PC-3 (cell line): ENCODE measurements at regions not wholly inside any gene's neighbourhood (a gene's known extent, or its start where the extent isn't known, plus 50 kb on each side); places are given as distances from the start of the nearest gene placed in this dataset.

Source experiments
- ATAC-seq: fragments of 200-7000 bp; cut with Tn5 transposase; 2 replicates; pipeline ENCODE4 v1.9.1; 2020; ENCODE audit warnings: mild to moderate bottlenecking, moderate library complexity
- BruUV-seq: library from RNA; stranded (reverse); fragments of 400-500 nt; replicated peaks from 2 replicates; lab custom pipeline; 2021; lab: Mats Ljungman, UMichigan
- CTCF ChIA-PET: fragments of 300-600 bp; sonication (Branson Sonifier 250); formaldehyde crosslinking; loops from one replicate; lab custom pipeline; 2022; ENCODE audit warnings: antibody characterized with exemption; lab: Charles Lee
- POLR2A ChIA-PET: fragments of 300-600 bp; sonication (Branson Sonifier 250); formaldehyde crosslinking; loops from one replicate; lab custom pipeline; 2022; ENCODE audit warnings: antibody characterized with exemption; ENCODE audit not compliant: unreplicated experiment; lab: Charles Lee
- DNase-seq: peaks from one replicate; pipeline ENCODE4 v3.0.0-alpha.2; 2015
- H2AFZ ChIP-seq: fragments of 300-600 bp; sonication (generic); 2 replicates; pipeline ENCODE4 v1.6.0; 2016; ENCODE audit warnings: antibody characterized with exemption, low read length
- H3F3A ChIP-seq: fragments of 300-600 bp; sonication (generic); one replicate; pipeline ENCODE4 v1.6.0; 2017; ENCODE audit warnings: antibody characterized with exemption, low read length, control low read depth, mild to moderate bottlenecking; ENCODE audit not compliant: unreplicated experiment
- H3K27ac ChIP-seq: fragments of 300-600 bp; sonication (generic); 2 replicates; pipeline ENCODE4 v1.5.1; 2016; ENCODE audit warnings: mild to moderate bottlenecking, low read length
- H3K27me3 ChIP-seq: fragments of 300-600 bp; sonication (generic); 2 replicates; pipeline ENCODE4 v1.6.1; 2016; ENCODE audit warnings: low read length, mixed read lengths
- H3K36me3 ChIP-seq: fragments of 300-600 bp; sonication (generic); 2 replicates; pipeline ENCODE4 v1.6.1; 2016; ENCODE audit warnings: low read depth, mixed run types, low read length, mixed read lengths
- H3K4me1 ChIP-seq: fragments of 300-600 bp; sonication (generic); 2 replicates; pipeline ENCODE4 v1.5.1; 2016; ENCODE audit warnings: low read length; ENCODE audit not compliant: insufficient read depth
- H3K4me2 ChIP-seq: fragments of 300-600 bp; sonication (generic); 2 replicates; pipeline ENCODE4 v1.6.0; 2016; ENCODE audit warnings: low read length
- H3K4me3 ChIP-seq: fragments of 300-600 bp; sonication (generic); 2 replicates; pipeline ENCODE4 v1.5.1; 2016; ENCODE audit warnings: mild to moderate bottlenecking, low read length, mixed read lengths
- H3K79me2 ChIP-seq: fragments of 300-600 bp; sonication (generic); 2 replicates; pipeline ENCODE4 v1.6.1; 2017; ENCODE audit warnings: low read length, mixed read lengths
- H3K9ac ChIP-seq: fragments of 300-600 bp; sonication (generic); 2 replicates; pipeline ENCODE4 v1.6.0; 2016; ENCODE audit warnings: mild to moderate bottlenecking, low read length
- H3K9me2 ChIP-seq: fragments of 300-600 bp; sonication (generic); replicated peaks from 2 replicates; pipeline ENCODE4 v1.6.1; 2016; ENCODE audit warnings: mixed run types, low read length, mixed read lengths
- H3K9me3 ChIP-seq: fragments of 300-600 bp; sonication (generic); 2 replicates; pipeline ENCODE4 v1.6.1; 2016; ENCODE audit warnings: low read length, mixed read lengths
- H4K20me1 ChIP-seq: fragments of 300-600 bp; sonication (generic); 2 replicates; pipeline ENCODE4 v1.6.1; 2016; ENCODE audit warnings: low read length, mixed read lengths
- CTCF ChIP-seq: fragments of 300-600 bp; sonication (generic); conservative IDR thresholded peaks from 2 replicates; pipeline ENCODE4 v1.5.1; 2017; ENCODE audit warnings: antibody characterized with exemption, low read depth, mild to moderate bottlenecking, low read length
- EZH2 ChIP-seq: fragments of 300-600 bp; sonication (generic); IDR thresholded peaks from one replicate; pipeline ENCODE4 v1.6.1; 2017; ENCODE audit warnings: antibody characterized with exemption, mild to moderate bottlenecking, low read length; ENCODE audit not compliant: unreplicated experiment
- EZH2phosphoT487 ChIP-seq: fragments of 300-600 bp; sonication (generic); IDR thresholded peaks from 2 replicates; pipeline ENCODE4 v1.6.1; 2018; ENCODE audit warnings: mild to moderate bottlenecking, antibody characterized with exemption, low read length, borderline replicate concordance
- intact Hi-C: fragments of 100-400 bp; cut with micrococcal nuclease; formaldehyde crosslinking; loops from 2 replicates; pipeline ENCODE4 v1.9.0; 2023

GRCh38 chr3:59267021-59267420, 217.2 kb upstream of the CFAP20DC start:
- Histone ChIP-seq H3K36me3 (no peaks in the 10 kb centered on the region), H3K4me2 (no peak overlapping the region), H3K9me2 (no peaks in the 10 kb centered on the region), H3K27ac (peak overlapping the region; percentile 64), H3F3A (no peaks in the 10 kb centered on the region), H3K4me3 (no peak overlapping the region), H3K79me2 (no peaks in the 10 kb centered on the region), H3K9ac (no peak overlapping the region), H3K4me1 (peaks cover 11% of the 10 kb centered on the region; the same call in 1 of the 2 replicates), H3K27me3 (no peaks in the 10 kb centered on the region), H2AFZ (no peak overlapping the region), H4K20me1 (no peaks in the 10 kb centered on the region), H3K9me3 (no peaks in the 10 kb centered on the region)
- BruUV-seq: no TSS peak
- intact Hi-C loops: no loop called here
- no peak for TF ChIP-seq EZH2
- no peak for TF ChIP-seq EZH2phosphoT487
- ATAC-seq (no peak), DNase-seq (no peak)
- CTCF ChIA-PET: no interaction called here
- POLR2A ChIA-PET: no interaction called here

- no peaks in the 10 kb centered on the region for H3K9me3 ChIP-seq
- peaks cover 11% of the 10 kb centered on the region; the same call in 1 of the 2 replicates for H3K4me1 ChIP-seq
- ChIA-PET CTCF (no interaction called here), POLR2A (no interaction called here)
- ATAC-seq (peak; percentile 99), DNase-seq (peak; percentile 87)
- no peaks in the 10 kb centered on the region for H3K36me3 ChIP-seq
- no TSS peak for BruUV-seq
- H3K9ac ChIP-seq: no peak overlapping the region
- H3K4me3 ChIP-seq: no peak overlapping the region
- no peaks in the 10 kb centered on the region for H3K9me2 ChIP-seq
- no peaks in the 10 kb centered on the region for H3K27me3 ChIP-seq
- H3F3A ChIP-seq: no peaks in the 10 kb centered on the region
- H3K79me2 ChIP-seq: no peaks in the 10 kb centered on the region
- H3K4me2 ChIP-seq: no peak overlapping the region
- TF ChIP-seq CTCF: no peak
- TF ChIP-seq EZH2: no peak
- no peak for TF ChIP-seq EZH2phosphoT487
- intact Hi-C loops: no loop called here
- H2AFZ ChIP-seq: no peak overlapping the region
- H3K27ac ChIP-seq: peak overlapping the region; percentile 64
- H4K20me1 ChIP-seq: no peaks in the 10 kb centered on the region
Measured at GRCh38 chr3:59266551-59266950, 216.7 kb upstream of the CFAP20DC start.

GRCh38 chr3:59265566-59265965, 215.7 kb upstream of the CFAP20DC start:
- CTCF ChIA-PET: no interaction called here
- ATAC-seq: no peak
- BruUV-seq: no TSS peak
- Histone ChIP-seq H3K27ac (peak overlapping the region; percentile 63; the same call in 1 of the 2 replicates), H3K27me3 (no peaks in the 10 kb centered on the region), H2AFZ (no peak overlapping the region), H3K4me3 (no peak overlapping the region), H3K4me1 (peaks cover 11% of the 10 kb centered on the region; the same call in 1 of the 2 replicates), H3K9ac (no peak overlapping the region; the same call in 1 of the 2 replicates), H3K9me2 (no peaks in the 10 kb centered on the region), H3K9me3 (no peaks in the 10 kb centered on the region), H3K79me2 (no peaks in the 10 kb centered on the region), H4K20me1 (no peaks in the 10 kb centered on the region), H3F3A (no peaks in the 10 kb centered on the region), H3K36me3 (no peaks in the 10 kb centered on the region), H3K4me2 (no peak overlapping the region)
- intact Hi-C loops: no loop called here
- TF ChIP-seq EZH2phosphoT487 (no peak), EZH2 (no peak), CTCF (no peak)
- no peak for DNase-seq
- POLR2A ChIA-PET: no interaction called here
